KMS-11 (cell line): ENCODE measurements at regions not wholly inside any gene's neighbourhood (a gene's known extent, or its start where the extent isn't known, plus 50 kb on each side); places are given as distances from the start of the nearest gene placed in this dataset.

Source experiments
- H2AFZ ChIP-seq: fragments of 200-600 bp; sonication (generic); 2 replicates; pipeline ENCODE4 v1.6.1; 2016; ENCODE audit warnings: antibody characterized with exemption, mixed run types, low read depth
- H3K27ac ChIP-seq: fragments of 200-600 bp; sonication (generic); 2 replicates; pipeline ENCODE4 v1.6.1; 2016; ENCODE audit warnings: mild to moderate bottlenecking, mixed run types
- H3K27me3 ChIP-seq: fragments of 200-600 bp; sonication (generic); 2 replicates; pipeline ENCODE4 v1.6.1; 2017; ENCODE audit warnings: mild to moderate bottlenecking, low read depth, mixed run types, moderate library complexity; ENCODE audit not compliant: insufficient read depth
- H3K36me3 ChIP-seq: fragments of 200-600 bp; sonication (generic); 2 replicates; pipeline ENCODE4 v1.6.1; 2017; ENCODE audit warnings: mild to moderate bottlenecking, mixed run types; ENCODE audit not compliant: insufficient read depth
- H3K4me1 ChIP-seq: fragments of 200-600 bp; sonication (generic); 2 replicates; pipeline ENCODE4 v1.6.1; 2016; ENCODE audit warnings: mild to moderate bottlenecking, low read depth, mixed run types; ENCODE audit not compliant: poor library complexity, severe bottlenecking
- H3K4me2 ChIP-seq: fragments of 200-600 bp; sonication (generic); 2 replicates; pipeline ENCODE4 v1.7.0; 2016; ENCODE audit warnings: mild to moderate bottlenecking, mixed run types
- H3K4me3 ChIP-seq: fragments of 200-600 bp; sonication (generic); IDR thresholded peaks from 2 replicates; pipeline ENCODE4 v1.6.1; 2017; ENCODE audit warnings: low read depth, low read length, mixed read lengths; ENCODE audit not compliant: insufficient read depth
- H3K79me2 ChIP-seq: fragments of 200-600 bp; sonication (generic); 2 replicates; pipeline ENCODE4 v1.6.1; 2016; ENCODE audit warnings: low read depth, mixed run types; ENCODE audit not compliant: insufficient read depth
- H3K9ac ChIP-seq: fragments of 200-600 bp; sonication (generic); 2 replicates; pipeline ENCODE4 v1.6.1; 2016; ENCODE audit warnings: mild to moderate bottlenecking, mixed run types
- H4K20me1 ChIP-seq: fragments of 200-600 bp; sonication (generic); 2 replicates; pipeline ENCODE4 v1.6.1; 2016; ENCODE audit warnings: mild to moderate bottlenecking, mixed run types; ENCODE audit not compliant: insufficient read depth
- CTCF ChIP-seq: fragments of 200-600 bp; sonication (generic); conservative IDR thresholded peaks from 2 replicates; pipeline ENCODE4 v1.6.1; 2017; ENCODE audit warnings: low read depth, mild to moderate bottlenecking, antibody characterized with exemption, low read length, moderate library complexity, mixed read lengths

GRCh38 chr11:80327956-80328614 lies 887.3 kb upstream of the TENM4 start:
- Histone ChIP-seq H3K27me3 (no peaks in the 10 kb centered on the region), H2AFZ (no peak overlapping the region), H3K9ac (no peak overlapping the region), H3K4me2 (no peak overlapping the region), H3K27ac (no peak overlapping the region), H3K79me2 (no peaks in the 10 kb centered on the region), H3K4me3 (no peak overlapping the region), H3K36me3 (no peaks in the 10 kb centered on the region), H3K4me1 (no peaks in the 10 kb centered on the region), H4K20me1 (no peaks in the 10 kb centered on the region)
- TF ChIP-seq CTCF: no peak

DNA sequence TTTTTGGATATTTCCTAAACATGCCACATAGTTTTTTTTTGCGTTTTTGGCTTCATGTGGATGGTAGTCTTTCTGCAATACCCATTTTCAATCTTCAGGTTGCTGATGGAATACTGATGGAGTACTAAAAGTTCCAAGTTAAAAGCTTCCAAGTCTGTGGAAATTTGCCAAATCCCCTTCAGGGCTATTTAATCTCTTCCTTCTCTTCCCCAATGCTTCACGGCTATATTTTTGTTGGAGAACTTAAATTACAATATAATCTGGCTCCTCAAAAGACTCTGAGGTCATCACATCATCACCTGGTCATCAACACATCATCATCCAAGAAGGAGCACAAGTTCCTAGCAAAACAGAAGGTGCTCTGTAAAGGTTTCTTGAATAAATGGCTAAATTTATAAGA lies 881.0 kb upstream of the TENM4 start:
- Histone ChIP-seq H3K36me3 (no peaks in the 10 kb centered on the region), H2AFZ (no peak overlapping the region), H3K27ac (no peak overlapping the region)

DNA sequence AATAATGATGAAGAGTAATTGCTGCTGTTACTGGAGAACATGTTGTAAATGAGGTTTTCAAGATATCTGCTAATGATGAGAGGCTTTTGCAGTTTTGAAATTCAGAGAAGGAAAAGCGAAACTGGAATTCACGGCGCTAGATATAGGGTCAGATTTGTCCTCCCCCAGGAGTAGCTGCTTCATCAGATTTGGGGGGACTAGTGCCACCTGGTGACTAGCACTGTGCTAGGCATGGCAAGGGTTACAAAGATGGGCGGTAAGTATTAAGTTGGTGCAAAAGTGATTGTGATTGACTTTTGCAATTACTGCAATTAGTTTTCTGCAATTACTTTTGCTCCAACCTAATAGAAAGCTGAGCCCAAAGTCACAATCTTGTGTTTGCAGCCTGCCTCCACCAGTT lies 879.9 kb upstream of the TENM4 start:
- Histone ChIP-seq H3K27me3 (no peaks in the 10 kb centered on the region), H3K27ac (peak overlapping the region; percentile 27), H3K4me2 (peak overlapping the region; percentile 43), H4K20me1 (no peaks in the 10 kb centered on the region), H2AFZ (peak overlapping the region; percentile 31; the same call in 1 of the 2 replicates), H3K79me2 (no peaks in the 10 kb centered on the region), H3K9ac (no peak overlapping the region), H3K4me3 (no peak overlapping the region), H3K4me1 (peaks cover 28% of the 10 kb centered on the region), H3K36me3 (no peaks in the 10 kb centered on the region)
- TF ChIP-seq CTCF: peak; percentile 63

More for the DNA sequence above, 881.0 kb upstream of the TENM4 start:
- Histone ChIP-seq H3K9ac (no peak overlapping the region), H3K4me2 (no peak overlapping the region), H3K79me2 (no peaks in the 10 kb centered on the region), H4K20me1 (no peaks in the 10 kb centered on the region), H3K27me3 (no peaks in the 10 kb centered on the region), H3K4me1 (peaks cover 28% of the 10 kb centered on the region), H3K4me3 (no peak overlapping the region)
- TF ChIP-seq CTCF: no peak

- no peaks in the 10 kb centered on the region for H3K36me3 ChIP-seq
- H3K79me2 ChIP-seq: no peaks in the 10 kb centered on the region
- no peak overlapping the region for H3K4me3 ChIP-seq
- no peak overlapping the region for H3K9ac ChIP-seq
- H3K27me3 ChIP-seq: no peaks in the 10 kb centered on the region
- H4K20me1 ChIP-seq: no peaks in the 10 kb centered on the region
- H3K27ac ChIP-seq: peak overlapping the region; percentile 27
- H2AFZ ChIP-seq: peak overlapping the region; percentile 31; the same call in 1 of the 2 replicates
- peaks cover 28% of the 10 kb centered on the region for H3K4me1 ChIP-seq
- H3K4me2 ChIP-seq: peak overlapping the region; percentile 43
- no peak for TF ChIP-seq CTCF
These were observed 879.4 kb upstream of the TENM4 start for GRCh38 chr11:80320226-80320625.
